HPDE6-E6E7 (cell line): ENCODE measurements at regions not wholly inside any gene's neighbourhood (a gene's known extent, or its start where the extent isn't known, plus 50 kb on each side); places are given as distances from the start of the nearest gene placed in this dataset.
A peak's percentile ranks its signal among the peaks of the same experiment; 100 is the strongest.

ENCODE experiments used
- DNase-seq: peaks from one replicate; pipeline ENCODE4 v3.0.0; 2011; ENCODE audit warnings: missing footprints; ENCODE audit errors: extremely low spot score

DNA sequence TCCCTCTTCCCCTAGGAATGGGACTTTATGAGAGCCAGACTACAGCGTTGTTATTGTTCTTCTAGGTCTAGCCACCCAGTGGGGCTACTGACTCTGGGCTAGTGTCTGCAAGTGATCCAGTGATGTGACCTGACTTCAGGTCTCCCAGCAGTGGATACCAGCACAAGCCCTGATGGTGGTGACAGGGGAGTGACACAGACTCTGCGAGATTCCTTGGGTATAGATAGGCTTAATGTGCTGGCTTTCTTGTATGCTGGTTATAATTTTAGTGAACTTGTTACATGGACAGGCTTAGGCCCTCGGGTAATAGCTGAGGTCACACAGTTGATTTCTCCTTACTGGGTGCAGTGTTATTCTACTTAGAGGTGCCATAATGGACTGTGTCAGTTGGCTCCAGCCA lies 106.9 kb downstream of the TBC1D30 start:
- DNase-seq = no peak

DNA sequence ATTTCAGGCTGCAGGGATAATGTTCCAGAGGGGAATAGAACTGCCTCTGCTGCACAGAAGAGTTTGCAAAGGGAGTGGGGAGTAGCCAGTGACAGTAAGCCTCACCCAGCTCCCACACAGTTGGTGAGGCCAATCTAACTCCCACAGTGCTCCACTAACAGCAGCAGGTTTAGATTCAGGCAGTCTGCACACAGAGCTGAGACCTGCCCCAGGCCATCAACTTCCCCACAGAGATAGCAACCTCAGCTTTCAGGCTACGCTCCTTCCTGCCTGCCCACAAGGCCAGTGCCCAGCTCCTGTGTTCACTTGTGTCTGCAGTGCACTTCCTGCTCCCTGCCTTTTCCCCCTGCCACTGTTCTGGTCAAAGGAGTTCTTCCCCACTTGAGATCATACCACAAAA lies 107.5 kb downstream of the TBC1D30 start:
- DNase-seq = no peak

DNA sequence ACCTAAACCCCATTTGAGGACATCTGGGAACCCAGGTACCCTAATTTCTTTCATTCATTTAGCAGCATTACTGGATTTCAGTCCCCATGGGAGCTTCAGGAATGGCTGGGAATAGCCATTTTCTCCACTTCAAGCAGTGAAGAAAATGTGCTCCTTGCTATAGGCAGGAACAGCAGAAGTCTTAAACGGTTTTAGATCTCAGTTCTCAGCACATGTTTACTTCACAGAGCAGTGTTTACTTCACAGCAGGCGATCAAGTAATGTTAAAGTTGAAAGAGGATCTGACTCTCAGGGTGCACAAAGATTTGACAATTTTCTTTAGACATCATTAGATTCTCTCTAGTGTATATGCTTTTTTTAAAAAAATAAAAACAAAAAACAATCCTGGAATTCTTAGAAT lies 109.3 kb downstream of the TBC1D30 start:
- no peak for DNase-seq

GRCh38 chr12:64937452-64937851 lies 113.0 kb downstream of the TBC1D30 start:
- no peak for DNase-seq

- DNase-seq = no peak
Measured at GRCh38 chr12:64938179-64938578, 113.7 kb downstream of the TBC1D30 start.

GRCh38 chr12:64943686-64944085 lies 119.2 kb downstream of the TBC1D30 start:
- no peak for DNase-seq

DNA sequence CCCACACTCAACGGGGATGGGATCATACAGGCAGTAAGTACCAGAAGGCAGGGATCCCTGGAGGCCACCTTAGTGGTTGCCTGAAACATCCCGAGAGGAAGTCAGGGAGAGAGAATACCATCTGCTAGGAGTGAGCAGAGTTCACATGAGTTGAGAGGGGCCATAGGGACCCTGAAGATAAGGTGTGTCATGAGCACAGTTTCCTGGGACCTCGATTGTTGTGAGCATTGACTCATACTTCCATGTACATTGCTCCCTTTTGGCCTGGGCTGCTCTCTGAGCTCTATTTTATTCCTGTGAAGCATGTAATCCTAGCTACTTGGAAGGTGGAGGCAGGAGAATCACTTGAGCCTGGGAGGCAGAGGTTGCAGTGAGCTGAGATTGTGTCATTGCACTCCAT lies 120.5 kb downstream of the TBC1D30 start:
- no peak for DNase-seq

DNA sequence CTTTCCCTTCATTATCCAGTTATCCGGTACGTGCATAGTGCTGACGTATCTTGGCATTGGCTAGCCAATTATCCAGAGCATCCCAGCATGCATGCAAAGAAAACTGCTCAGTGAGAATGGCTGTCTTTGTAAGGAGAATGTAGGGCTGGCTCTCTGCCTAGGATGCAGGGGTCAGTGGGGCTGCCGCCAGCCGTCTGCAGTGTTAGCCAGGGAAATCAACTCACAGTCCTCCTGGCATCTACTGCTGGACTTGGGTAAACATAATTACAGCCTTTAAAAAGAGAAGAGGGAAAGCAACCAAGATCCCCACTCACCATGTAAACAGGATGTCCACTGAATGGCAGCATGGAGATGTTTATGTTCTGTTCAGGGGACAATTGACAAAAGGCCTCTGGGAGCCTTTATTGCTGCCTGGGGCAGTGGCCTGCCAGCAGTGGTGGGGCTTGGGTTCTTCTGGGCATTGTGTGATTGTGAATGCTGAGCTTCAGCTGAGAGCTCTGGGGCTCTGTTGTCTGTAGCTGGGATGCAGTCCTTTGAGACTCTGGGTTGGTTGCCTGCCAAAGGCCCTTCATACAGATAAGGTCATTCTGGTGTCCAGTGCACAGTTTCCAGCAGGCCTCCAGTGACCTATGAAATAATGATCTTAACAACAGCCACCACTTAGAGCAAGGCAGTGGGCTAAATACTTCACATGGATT lies 121.8 kb downstream of the TBC1D30 start:
- no peak for DNase-seq

GRCh38 chr12:64950711-64951298 lies 126.4 kb downstream of the TBC1D30 start:
- DNase-seq = no peak

GRCh38 chr12:64951944-64952343 lies 127.5 kb downstream of the TBC1D30 start:
- DNase-seq = no peak

- DNase-seq = no peak
Measured at GRCh38 chr12:64955746-64956145, 131.3 kb downstream of the TBC1D30 start.

GRCh38 chr12:64965920-64966319 lies 141.5 kb downstream of the TBC1D30 start:
- no peak for DNase-seq

DNA sequence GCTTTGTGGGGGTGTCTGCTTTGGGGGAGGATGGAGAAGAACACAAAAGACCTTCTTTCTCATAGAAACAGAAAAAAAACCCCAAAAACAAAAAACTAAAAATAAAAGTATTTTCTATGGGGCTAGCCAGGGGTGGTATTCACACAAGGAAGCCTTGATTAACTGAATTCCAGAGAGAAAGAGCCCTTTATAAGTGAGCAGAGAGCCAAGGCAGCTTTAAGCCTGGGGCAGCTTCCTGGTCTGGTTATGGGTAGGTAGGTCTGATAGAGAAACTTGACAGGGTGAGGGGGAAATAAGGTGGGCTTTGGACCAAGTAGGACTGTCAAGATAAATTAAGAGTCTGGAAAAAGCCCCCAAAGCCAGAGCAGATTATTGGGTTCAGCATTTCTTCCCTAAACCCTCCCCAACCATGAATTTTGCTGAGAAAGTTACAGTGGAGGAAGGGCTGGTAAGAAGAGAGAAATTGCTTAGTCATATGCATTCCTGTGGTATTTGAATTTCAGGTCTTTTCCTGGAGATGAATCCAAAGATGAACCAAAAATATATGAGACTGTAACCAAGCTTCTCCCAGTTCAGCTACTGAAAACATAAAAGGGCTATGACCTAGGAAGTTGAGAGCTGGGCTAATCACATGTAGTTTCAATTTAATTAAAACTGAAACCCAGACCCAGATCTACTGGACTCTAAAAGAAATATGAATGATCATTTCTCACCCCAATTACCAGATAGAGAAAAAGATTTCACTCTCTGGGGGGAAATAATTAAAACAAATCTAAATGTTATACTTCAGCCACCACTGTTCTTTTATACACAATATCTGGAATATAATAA lies 144.8 kb downstream of the TBC1D30 start:
- no peak for DNase-seq

GRCh38 chr12:64976131-64976530 lies 145.0 kb downstream of the WIF1 start:
- DNase-seq = no peak

DNA sequence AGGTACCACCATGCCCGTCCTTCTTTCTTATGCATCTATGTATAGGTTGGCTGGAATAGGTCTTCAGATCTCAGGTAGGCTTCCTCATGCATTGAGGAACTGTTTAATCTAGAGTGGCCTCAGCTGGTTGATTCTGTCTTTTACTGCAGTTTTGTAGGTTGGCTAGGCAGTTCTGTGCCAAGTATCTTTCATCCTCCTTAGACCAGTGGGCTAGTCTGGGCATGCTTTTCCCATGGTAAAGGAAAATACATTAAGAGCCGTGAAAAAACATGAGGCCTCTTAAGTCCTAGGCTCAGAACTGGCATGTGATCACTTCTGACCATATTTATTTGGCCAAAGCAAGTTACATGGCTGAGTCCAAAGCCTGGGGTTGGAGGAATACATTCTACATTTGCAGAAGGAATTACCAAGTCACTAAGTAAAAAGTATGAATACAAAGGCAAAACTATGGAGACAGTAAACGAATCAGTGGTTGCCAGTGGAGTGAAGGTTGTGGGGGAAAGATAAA lies 137.3 kb downstream of the WIF1 start:
- peak; percentile 31 for DNase-seq

DNA sequence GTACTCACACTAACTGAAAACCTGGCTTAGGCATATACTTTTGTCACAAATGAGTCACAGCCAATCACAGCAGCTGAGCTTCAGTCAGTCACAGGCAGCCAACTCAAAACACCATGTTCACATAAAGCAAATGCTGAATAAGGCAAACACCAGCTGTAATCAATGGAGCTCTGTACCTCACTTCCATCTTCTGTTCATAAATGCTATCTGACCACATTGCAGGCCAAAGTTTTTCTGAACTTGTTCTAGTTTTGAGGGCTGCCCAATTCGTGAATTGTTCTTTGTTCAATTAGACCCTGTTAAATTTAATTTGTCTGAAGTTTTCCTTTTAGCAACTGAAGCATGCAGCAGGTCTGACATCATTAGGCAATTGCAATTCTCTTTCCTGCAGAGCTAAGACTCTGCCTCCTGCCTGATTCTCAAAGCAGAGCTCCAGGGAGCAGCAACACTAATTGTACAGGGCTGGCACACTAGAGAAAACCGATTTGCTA lies 129.9 kb downstream of the WIF1 start:
- DNase-seq = no peak

DNA sequence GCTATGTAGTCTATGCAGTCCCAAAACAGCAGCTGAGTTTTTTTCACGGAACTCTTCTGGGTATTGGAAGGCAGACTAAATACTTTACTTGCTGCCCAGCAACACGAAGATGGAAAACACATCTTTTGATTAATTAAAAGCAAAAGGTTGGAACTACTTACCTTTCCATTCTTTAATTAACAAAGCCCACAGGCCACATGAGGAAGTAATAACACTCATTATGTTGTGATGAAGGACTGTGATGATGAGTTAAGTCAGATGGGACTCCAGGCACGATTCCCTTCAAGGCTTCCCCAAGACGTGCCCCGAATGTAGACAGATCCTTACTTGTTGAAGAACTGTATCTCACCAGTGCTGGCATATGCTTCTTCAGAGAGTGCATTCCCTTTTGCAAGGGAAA lies 129.0 kb downstream of the WIF1 start:
- no peak for DNase-seq

DNA sequence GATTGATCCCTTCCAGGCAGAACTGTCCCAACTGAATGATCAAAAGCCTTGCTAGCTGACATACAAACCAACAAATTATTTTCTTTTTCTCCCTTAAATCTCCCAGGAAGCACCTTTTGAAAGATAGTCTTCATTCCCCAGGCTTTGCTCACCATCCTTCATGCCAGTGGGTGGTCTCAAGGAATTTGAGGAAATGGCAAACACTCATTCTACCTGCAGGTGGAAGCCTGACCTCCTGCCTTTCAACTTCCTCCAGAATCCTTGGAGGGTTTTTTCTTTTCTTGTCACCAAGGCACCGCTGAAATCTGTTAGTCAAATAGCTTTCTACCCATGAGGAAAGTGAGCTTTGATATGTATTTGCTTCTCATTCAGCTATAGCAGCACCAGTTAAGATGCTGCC lies 128.5 kb downstream of the WIF1 start:
- DNase-seq = no peak

DNA sequence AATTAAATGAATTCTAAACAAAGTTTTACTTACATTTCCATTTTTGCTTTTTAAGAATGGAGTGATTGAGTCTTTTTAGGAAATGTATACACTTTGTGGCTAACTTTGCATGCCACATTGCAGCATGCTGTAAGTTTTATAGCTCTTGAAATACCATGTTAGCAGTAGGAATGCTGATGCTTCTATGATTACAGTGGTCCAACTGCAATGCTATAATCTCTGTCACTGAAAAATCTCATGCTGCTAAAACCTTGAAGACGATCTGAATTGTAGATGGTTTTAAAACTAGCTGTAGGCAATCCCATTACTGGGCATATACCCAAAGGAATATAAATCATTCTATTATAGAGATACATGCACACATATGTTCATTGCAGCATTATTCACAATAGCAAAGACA lies 127.6 kb downstream of the WIF1 start:
- no peak for DNase-seq

DNA sequence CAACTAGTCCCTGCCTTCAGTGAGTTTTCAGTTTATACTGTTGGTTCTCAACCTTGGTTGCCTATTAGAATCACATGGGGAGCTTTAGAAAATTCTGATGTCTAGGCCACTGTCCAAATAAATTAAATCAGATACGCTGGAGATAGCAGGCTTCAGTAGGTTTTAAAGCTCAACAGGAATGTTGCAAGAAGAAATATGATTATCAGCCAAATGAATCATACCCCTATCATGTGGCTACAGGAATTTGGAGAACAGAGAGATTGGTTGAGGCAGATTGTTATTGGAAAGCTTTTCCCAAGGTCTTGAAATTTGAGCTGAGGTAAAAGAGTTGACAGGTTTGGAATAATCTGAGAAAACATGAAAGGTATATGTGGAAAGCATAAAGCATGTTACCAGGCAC lies 125.3 kb downstream of the WIF1 start:
- DNase-seq = no peak

DNA sequence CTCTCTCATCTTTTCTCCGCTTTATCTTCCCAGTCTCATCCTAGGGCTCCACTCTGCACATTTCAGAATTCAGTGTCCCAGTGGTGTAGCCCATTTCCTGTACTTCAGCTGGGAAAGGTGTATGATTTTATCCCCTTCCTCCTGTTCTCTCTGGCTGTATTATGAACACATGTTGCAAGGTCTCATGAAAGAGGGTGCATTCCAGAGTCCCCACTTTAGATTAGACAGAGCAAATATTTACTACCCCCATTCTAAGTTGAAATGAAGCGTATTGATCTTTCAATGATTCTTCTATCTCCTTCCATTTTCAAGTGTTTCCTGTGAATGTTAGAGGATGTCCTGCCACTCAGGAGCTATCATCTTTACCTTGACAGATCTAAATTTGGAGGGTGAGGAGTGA lies 123.2 kb downstream of the WIF1 start:
- DNase-seq = no peak

DNA sequence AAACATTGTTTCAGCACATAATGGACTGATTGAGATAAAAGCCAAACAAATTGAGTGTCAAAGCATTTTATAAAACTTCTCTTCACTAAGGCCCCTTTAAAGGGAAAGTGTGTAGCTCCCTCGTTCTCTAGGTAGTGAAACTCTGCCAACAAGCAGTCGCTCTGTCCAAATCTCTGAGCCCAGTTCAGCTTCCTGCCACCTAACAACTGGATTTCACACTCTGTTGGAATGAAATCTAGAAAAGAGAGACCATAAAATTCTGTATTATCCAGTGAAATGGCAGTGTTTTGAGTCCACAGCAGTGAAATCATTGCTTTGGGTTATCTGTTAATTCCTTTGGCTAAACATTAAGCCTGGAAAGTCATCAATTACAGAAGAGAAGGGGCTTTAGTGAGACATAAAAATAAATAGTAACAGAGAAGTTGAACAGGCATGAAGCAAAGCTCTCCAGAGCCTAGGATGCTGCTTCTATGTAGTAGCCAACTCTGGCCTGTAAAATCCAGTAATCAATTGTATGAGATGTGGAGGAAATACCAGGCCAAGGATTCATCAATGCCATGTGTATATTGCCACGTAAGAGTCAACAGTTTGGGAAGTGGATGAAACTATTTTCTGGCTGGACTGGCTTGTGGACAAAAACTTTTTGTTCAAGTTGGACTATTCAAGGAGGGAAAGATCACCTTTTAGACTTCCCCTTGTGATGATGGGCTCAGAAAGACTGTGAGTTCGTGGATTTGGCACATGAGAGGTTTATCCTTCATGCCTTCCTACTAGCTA lies 122.5 kb downstream of the WIF1 start:
- no peak for DNase-seq
